ENCODE measurements at regions not wholly inside any gene's neighbourhood (a gene's known extent, or its start where the extent isn't known, plus 50 kb on each side); places are given as distances from the start of the nearest gene placed in this dataset.

DNA sequence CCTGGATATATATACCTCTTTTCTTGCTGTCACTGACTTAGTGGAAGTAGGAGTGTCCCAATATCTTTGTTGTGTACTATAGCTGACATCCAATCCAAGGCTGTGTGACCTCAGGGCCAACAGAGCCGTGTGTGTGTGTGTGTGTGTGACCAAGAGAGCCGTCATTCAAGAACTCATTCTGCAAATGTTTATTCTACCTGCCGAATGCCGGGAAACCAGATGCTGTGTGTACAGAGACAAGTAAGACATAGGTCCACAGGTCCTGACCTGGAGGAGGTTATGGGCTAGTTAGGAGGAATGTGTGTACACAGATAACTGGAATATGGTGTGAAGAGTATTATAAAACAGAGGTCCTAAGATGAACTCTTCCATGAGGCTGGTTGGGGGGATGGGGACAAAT lies 190.0 kb downstream of the DHX35 start:
- TF ChIP-seq, protein P1, sequence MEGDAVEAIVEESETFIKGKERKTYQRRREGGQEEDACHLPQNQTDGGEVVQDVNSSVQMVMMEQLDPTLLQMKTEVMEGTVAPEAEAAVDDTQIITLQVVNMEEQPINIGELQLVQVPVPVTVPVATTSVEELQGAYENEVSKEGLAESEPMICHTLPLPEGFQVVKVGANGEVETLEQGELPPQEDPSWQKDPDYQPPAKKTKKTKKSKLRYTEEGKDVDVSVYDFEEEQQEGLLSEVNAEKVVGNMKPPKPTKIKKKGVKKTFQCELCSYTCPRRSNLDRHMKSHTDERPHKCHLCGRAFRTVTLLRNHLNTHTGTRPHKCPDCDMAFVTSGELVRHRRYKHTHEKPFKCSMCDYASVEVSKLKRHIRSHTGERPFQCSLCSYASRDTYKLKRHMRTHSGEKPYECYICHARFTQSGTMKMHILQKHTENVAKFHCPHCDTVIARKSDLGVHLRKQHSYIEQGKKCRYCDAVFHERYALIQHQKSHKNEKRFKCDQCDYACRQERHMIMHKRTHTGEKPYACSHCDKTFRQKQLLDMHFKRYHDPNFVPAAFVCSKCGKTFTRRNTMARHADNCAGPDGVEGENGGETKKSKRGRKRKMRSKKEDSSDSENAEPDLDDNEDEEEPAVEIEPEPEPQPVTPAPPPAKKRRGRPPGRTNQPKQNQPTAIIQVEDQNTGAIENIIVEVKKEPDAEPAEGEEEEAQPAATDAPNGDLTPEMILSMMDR (IDR thresholded peaks at IDR 0.05), result no peak
- no peak for TF ChIP-seq EP300 (IDR thresholded peaks at IDR 0.05)
